Endothelial cell of hepatic sinusoid (primary cell): ENCODE measurements at regions not wholly inside any gene's neighbourhood (a gene's known extent, or its start where the extent isn't known, plus 50 kb on each side); places are given as distances from the start of the nearest gene placed in this dataset.
"Not testable (repeated sequence)": the region's sequence is repeated elsewhere in the genome, so short reads cannot be mapped to it uniquely, and the experiment has no call there.

Experiments
- in situ Hi-C: cut with HindIII; loops from 2 replicates; pipeline ENCODE4 v1.10.0; 2017; ENCODE audit warnings: low sequenced_read_pairs

DNA sequence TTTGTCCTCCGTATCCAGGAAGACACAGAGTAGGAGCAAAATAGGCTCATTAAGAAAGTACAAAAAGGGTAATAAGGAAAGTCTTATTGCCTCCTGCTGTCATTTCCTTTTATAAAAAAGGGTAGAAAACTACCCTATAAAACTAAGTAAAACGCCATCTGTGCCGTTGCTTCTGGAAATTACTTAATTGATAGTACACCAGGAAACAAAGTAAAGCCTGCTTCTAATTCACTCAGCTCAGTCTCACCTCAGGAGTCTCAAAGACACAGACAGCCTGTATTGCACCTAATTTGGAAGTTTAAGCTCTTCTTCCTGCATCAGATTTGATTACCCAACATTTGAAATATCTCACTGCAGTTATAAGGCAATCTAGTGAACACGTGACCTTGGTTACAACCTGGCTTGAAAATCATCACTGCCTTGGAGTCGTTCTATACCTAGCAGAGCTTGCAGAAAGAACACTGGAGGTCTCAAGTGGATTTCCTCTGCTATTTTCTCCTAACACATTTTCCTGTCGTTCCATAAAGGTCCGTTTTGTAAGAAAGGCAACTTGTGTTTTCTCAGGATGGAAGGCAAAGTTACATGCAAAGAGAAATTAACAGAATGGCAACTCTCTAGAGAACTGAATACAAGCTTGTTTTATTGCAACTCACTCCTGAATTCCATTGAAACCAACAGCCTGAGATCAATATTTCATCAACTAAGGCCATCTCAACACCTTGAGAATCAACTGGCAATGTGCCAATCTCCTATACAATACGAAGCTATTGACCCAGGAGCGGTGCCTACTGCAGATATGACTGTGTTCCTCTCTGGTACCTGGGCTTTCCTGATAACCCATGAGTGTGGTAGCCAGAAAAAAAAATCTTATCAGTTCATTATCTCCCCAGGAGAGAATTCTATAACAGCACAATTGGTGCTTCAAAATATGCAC lies 203.3 kb upstream of the LMCD1 start:
- in situ Hi-C loops, result no loop called here

DNA sequence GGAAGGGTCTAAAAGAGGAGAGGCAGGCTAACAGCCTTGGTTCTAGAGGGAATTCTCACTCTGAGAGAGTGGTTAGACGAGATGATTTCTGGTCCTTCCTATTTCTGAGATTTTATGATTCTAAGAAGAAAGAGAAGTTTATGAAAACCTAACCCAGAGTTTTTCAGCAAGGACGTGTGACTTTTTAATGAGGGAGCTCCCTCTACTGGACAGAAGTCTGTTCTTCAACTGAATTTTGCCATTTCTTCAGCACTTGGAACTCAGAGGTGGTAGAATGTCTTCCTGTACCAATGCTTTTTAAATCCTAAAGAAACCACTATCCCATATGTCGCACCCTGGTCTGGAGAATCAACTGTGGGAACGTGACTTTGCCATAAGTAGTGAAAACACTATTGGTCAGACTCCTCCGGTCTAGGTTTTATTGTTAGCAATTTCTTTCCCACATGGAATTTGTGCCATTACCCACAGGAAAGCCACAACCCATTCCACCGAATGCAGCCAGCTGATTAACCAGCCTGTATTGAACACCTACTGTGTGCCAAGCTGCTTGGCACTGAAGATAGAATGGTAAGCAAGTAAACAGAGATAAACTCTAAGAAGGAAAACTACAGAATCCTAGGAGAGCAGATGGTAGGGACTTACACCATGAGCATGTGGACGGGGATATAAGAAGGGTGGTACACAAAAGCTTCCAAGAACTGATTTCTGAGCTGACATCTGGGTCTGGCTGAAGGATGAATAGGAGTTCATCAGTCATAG lies 199.5 kb upstream of the LMCD1 start:
- in situ Hi-C loops, result no loop called here

DNA sequence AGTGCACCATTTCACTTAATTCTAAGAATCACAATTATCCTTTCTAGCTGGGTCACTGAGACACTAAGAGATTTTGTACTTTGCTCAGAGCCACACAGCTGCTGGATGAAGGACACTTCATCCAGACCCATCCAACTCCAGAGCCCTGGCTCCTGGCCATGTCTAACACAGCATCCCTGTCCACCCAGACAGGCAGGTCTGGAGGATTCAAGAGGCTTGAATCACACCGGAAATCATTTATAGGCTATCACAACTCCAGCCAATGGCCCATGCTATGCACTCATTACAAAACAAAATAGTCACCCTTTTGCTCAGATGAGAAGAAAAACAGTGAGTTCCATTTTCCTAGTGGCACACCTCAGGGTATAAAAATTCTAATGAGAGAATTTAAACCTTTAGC lies 198.2 kb upstream of the LMCD1 start:
- in situ Hi-C loops, result no loop called here

DNA sequence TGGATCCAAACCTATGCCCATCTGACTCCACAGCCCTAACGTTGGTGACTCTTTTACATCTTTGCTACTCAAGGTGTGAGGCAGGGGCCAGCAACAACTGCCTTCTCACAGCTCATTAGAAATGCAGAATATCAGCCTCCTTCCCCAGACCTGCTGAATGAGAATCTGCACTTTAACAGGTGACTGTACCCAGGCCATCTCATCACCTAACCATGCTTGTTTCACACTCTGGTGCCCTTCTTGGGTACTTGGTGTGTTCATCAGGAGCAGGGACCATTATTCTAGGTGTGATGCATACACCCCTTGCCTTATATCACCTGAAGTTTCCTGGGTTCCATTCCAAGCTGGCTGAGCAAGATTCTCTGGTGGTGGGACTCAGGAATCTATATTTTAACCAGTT lies 196.3 kb upstream of the LMCD1 start:
- in situ Hi-C loops, result loop anchor here (5.0 kb wide), 1 partner anchor 93 kb away; no protein-coding TSS in a partner anchor

DNA sequence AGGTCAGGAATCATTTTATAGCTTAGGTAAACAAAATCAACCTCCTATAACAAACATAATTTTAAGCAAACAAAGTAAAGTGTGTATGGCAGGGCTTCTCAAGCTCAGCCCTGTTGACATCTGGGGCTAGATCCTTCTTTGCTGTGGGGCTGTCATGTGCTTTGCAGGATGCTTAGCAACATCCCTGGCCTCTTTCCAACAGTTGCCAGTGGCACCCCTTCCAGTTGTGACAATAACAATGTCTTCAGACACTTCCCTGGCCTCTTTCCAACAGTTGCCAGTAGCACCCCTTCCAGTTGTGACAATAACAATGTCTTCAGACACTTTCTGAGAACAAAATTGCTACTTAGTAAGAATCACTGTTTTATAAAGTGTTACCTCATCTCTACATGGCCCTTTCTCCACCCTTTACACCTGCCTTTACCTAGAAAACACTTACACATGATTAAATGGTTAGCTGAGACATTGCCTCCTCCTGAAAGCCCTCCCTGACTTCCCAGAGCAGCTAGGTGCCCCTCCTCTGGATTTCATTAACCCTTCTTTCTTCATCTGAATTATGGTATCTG lies 194.0 kb upstream of the LMCD1 start:
- in situ Hi-C loops, result loop anchor here (5.0 kb wide), 1 partner anchor 95 kb away; no protein-coding TSS in a partner anchor

DNA sequence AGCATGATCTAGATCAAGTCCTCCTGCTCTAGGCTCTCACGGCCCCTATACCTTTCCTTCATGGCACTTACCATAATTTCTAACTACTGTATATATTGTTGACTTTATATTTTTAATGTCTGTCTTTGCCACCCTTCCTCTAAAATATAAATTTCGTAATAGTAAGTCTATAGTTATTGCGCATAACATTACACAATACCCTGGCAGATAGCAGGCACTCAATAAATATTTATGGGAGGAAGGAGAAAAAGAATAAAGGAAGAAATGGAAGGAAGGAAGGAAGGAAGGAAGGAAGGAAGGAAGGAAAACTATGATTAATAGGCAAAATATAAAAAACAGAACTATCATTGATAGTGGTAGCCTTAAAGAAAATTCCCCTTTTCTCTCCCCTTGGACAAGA lies 190.3 kb upstream of the LMCD1 start:
- in situ Hi-C loops, result no loop called here

DNA sequence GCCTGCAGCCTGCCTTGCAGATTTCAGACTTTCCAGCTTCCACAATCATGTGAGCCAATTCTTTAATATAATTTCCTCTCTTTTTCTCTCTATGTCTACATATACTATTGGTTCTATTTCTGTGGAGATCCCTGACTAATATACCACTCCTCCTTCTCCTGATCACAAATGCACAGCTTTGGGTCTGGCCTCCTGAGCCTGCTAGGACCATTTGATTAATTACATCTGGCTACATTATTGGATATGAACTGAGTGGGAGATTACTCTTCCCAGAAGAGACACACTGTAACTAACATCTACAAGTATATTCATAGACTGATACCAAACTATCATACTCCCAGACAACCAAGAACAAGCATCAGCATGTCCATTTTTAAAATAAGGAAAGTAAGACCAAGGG lies 188.9 kb upstream of the LMCD1 start:
- in situ Hi-C loops, result no loop called here

DNA sequence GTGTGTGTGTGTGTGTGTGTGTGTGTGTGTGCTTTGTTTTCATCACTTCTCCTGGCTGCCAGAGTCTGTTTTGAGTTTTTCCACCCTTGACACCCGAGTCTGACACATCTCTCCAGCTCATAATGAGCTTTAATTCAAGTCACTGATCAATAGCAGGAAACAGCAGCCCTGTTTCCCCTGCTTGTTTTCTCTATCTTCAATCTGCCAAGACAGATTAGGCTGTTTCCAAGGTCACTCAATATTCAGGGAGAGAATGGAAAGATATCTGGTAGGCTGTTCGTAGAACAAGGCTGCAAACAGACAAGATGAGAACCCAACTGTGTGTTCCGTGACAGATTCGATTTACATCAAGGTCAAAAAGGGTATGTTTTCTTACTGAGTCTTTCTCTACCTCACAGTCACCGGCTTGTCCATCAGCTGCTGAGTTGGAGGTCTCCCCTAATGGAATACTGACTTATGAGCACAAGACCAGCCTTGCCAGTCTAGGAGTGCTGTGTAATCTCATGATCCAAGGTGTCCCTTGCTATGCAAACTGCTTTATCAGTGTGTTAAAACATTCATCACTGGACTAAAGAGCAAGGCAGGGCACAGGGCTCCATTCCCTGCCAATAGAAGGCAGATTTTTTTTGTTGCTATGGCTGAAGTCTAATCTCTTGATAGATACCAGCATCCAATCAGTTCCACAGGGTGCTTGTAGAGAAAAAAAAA lies 187.9 kb upstream of the LMCD1 start:
- in situ Hi-C loops, result no loop called here

DNA sequence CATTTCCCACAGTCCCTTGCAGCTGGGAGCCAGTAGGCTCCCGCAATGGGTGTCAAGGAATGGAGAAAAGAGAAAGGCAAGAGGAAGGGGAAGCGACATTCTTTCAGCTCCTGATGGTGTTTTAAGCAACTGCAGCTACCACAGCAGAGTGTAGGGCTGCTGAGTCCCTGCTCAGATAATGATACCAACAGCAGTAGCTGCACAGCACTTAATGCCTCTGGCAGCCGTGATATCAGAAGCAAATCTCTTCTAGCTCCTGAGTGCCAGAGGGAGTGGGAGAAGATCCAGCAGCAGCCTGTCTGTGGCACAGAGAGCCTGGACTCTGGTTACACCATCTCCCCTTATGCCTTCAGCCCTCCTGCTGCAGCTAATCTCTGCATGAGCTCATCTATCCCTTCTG lies 186.1 kb upstream of the LMCD1 start:
- in situ Hi-C loops, result not testable (repeated sequence)

DNA sequence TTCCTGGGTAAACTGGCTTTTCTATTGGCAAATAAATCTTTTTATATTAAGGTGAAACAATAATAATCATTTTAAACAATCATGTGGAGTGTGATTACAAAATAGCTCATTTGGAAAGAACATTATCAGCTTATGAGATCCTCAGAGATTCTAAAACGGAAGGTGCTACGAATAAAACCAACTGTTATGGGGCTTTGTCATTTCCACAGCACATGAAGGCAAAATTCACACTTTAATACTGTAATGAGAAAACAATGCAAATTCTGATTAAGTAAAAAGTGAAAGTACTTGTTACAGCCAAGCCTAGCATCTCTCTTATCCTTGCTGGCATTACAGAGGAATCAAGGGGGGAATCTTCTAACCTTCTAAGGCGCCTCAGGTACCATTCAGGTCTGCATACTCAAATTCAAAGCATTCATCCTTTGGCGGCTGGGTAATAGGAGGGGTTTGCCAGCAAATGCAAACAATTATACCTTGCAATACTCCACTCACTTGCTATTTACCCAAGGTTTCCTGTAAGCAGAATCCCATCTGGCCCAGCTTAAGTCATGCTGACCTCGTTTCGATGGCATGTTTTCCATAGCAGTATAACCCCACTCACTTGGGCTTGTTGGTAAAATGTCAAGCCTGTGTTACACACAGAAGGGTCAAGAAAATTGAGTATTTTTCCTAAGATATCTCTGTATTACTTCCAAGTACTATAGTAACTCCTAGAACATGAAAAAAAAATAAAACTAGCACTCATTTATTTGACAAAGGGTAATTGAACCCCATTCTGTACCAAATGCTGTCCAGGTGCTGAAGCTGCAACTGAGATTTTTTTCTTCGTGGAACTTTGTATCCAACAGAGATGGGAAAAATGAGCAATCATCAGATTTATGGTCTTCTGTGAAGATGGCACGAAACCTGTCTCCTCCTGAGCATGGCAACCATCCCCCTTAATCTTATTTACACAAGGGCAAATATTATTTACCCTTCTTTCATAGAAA lies 183.7 kb upstream of the LMCD1 start:
- in situ Hi-C loops, result no loop called here

DNA sequence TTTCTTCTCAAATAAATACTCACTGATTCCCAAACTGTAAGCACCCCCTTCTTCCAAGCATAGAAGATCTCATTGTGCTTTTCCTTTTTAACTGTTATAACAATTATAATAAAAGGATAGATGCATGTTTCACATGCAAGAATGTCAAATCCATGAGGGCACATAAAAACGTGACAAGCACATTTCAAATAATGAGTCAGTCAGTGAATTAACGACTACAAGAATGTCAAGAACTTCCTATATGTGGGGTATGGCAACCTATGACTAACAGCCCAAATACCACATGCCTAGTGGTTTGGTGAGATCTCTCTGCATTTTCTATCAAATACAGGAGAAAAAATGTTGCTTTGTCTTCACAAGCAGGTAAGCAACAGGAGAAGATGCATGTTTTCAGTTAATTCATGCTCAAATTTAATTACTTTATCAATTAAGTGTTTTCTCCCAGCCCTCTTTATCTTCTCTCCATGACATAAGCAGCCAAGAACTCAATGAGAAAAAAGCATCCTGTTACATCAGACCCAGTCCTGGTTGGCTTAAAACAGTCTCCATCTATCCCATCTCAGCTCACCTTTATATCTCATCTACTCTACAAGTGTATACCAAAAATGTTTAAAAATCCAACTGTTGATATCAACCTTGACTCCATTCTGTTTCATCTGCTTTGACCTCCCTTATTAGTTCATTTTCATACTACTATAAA lies 181.5 kb upstream of the LMCD1 start:
- in situ Hi-C loops, result no loop called here

DNA sequence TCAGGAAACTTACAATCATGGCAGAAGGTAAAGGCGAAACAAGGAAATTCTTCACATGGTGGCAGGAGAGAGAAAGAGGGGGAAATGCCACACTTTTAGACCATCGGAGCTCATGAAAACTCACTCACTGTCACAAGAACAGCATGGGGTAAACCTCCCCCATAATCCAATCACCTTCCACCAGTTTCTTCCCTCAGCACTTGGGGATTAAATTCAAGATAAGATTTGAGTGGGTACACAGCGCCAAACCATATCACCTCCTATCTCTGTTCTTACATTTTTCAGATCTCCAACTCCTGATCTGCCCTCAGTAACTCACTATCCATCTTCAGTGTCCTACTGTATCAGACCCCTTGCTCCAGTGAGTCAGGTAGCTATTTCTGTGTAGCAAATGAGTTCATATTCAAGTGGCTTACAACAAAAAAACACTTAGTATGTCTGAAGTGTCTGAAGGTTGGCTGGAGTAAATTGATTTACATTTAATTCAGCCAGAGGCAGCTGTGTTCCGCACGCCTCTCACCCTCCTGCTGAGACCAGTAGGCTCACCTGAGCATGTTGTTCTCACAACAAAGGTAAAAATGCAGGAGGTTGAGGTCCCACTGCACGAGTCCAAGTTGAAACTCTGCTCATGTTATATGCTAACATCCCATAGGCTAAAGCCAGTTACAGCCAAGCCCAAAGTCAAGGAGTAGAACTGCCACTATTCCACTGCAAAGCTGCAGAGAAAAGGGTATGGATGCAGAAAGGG lies 180.7 kb upstream of the LMCD1 start:
- in situ Hi-C loops, result no loop called here

DNA sequence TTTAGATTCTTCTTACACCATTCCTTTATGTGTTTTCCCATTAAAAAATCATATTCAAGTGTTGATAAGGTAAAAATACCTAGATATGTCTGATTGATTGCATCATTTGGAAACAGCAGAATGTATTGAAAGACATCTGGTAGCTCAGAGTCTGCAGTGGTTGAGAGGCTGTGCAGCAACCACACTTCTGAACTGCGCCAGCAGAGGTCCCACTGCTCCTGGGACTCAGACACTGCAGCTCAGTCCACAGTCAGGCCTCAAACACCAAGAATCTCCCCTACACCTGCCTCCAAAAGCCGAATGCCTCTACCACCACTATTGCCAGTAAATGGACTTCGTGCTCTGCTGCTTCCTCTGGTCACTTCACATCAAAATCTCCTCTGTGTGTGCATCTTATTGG lies 176.9 kb upstream of the LMCD1 start:
- in situ Hi-C loops, result no loop called here

DNA sequence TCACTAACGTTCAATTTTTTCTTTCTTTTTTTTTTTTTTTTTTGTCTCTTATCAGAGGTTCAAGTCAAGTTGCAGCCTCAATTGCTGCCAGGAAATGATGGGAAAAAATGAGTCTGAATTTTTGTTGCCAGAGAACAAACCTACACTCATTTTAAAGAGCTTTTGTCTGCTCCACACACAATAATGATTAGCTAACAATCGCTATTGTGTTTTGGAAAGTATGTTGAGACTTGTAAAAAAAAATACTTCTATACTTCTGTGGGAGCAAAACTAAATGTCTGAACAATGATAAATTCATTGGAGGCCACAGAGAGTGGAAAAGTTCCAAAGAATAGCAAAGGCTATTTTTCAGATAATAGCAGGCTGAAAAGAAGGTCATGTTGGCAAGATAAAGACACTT lies 176.3 kb upstream of the LMCD1 start:
- in situ Hi-C loops, result no loop called here

DNA sequence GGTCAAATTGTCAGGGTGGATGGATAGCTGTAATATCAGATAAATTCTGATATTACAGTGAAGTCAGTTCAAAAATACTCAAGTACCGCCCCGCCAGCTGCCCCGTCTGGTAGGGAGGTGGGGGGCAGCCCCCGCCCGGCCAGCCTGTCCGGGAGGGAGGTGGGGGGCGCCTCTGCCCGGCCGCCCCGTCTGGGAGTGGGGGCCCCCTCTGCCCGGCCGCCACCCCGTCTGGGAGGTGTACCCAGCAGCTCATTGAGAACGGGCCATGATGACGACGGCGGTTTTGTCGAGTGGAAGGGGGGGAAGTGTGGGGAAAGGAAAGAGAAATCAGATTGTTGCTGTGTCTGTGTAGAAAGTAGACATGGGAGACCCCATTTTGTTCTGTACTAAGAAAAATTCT lies 175.8 kb upstream of the LMCD1 start:
- in situ Hi-C loops, result not testable (repeated sequence)

DNA sequence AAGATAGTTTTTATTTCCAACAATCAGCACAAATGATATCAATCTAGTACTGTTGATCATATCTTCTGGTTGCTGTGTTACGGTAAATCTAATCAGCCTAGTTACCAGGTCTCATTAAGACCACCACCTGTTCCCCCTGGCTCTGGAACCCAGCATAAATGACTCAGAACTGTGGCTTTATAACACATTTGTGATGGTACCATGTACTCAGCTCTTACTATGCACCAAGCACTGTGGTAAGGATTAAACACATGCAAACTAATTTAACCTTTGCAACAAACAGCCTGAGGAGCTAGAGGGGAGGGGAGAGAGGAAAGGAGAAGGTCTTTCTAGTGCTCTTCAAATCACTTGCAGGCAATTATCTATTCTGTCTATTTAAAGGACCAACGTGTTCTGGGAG lies 173.9 kb upstream of the LMCD1 start:
- in situ Hi-C loops, result no loop called here

DNA sequence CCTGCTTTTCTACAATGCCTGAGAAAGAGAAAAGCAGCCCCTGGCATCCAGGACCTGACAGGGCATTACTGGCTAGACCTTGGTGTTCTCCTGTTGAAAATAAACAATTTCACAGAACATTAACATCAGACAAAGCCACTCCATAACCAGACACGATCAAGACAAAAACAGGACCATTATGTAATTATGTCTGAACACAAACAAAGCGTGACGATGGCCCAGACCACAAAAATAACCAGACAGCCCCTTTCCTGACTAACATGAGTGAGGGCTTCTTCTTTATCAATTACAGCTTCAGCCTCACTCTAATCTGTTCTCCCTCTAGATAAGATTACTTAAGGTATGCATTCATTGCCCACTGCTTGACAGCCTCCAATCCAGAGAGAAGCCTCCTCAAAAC lies 172.7 kb upstream of the LMCD1 start:
- in situ Hi-C loops, result no loop called here

DNA sequence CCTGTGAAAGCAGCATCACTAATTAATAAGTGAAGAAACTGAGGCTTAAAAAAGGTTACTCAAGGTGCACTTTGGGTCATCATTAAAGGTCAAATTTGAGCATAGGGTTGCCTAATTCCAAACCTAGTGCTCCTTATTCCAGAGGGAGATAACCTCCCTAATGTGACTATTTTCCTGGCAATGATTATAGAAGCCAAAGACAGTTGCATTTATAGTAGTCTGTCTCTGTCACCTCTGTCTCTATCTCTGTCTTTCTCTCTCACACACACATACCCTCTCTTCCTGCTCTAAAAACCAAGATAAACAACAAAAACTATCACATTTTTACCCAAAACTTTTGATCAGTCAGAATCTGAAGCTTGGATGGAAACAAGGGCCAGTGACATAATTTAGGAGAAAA lies 172.0 kb upstream of the LMCD1 start:
- in situ Hi-C loops, result no loop called here

DNA sequence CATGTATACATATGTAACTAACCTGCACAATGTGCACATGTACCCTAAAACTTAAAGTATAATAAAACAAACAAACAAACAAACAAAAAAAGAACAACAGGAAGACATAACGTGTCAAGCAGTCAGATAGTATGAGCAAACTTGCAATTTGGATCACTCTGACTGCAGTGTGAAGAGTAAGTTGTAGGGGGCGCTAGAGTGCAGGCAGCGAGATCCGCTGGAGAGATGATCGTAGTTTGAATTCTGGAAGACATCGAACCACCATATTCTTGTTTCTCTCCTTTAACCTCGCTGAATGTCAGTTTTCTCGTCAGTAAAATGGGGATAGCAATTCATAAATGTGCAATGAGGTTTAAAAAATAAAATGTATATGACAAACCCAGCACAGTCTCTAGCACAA lies 165.2 kb upstream of the LMCD1 start:
- in situ Hi-C loops, result no loop called here
